ENCODE measurements at regions not wholly inside any gene's neighbourhood (a gene's known extent, or its start where the extent isn't known, plus 50 kb on each side); places are given as distances from the start of the nearest gene placed in this dataset.

GRCh38 chr3:79910337-79910736 is 142.5 kb upstream of the ROBO1 start:
- no peak for DNase-seq

DNA sequence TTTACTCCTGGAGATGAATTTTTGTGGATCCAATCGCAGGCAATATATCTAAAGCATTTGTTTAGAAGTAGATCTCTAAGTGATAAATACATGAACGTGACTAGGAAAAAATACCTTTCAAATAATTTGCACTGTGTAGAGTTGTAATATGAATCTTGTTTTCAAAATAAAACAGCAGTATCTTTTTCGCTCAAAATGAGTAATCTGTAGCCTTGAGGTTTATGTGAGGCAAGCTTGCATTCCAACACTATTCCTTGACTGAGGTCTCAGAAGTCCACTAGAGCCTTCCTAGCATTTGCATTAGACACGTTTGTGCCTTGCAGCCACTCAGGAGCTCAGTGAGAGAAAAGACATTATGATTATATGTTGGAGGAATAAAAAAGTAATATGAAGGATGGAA is 138.3 kb upstream of the ROBO1 start:
- DNase-seq: no peak

DNA sequence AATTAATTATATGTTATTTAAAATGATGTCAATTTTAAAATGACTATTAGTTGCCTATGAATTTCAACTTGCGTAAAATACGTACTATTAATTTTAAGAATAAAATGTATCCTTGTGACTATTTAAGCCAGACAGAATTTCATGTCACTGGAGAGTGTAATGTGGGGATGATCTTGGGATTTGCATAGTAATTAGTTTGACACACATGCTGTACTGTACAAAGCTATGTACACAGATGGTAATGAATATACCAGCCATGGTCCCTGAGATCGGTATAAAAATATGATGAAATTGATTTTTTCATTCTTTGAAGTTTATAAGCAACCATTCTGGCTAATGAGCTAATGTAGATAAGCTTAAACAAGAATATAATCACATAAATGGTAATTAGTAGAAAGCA is 134.4 kb upstream of the ROBO1 start:
- DNase-seq: peak; percentile 62 to 74

DNA sequence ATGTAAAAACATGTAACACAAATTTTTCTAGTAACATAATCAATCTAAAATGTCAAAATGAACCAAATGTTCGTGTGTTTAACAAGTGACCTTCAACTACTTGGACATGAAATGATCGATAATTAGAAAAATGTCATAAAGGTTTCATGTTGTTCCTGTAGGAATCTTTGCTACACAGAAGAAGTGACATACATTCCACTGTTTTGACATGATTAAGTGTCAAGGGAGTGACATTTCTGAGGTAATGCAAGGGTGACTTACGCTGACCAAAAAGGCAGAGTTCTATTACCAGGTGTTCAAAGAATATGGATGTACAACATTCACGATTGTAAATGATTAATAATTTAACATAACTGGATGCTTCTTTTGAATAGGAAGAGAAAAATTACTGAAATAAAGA is 131.1 kb upstream of the ROBO1 start:
- DNase-seq: no peak

DNA sequence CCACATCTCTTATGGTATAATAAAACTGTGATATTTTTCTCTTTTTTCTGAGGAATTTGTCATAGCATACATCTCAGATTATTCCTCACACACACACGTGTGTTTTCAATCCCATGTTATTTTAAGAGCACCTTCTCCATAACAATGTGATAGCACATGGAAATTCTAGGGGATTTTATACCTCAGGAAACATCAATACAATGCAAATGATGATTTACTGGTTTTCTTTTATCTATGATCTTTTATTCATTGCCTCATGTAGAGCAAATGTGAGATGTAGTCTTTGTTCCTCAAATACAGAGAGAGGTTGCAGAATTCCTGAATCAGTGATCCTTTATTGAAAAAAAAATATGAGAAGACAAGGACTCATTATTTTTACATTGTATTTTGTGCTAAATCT is 128.3 kb upstream of the ROBO1 start:
- no peak for DNase-seq

DNA sequence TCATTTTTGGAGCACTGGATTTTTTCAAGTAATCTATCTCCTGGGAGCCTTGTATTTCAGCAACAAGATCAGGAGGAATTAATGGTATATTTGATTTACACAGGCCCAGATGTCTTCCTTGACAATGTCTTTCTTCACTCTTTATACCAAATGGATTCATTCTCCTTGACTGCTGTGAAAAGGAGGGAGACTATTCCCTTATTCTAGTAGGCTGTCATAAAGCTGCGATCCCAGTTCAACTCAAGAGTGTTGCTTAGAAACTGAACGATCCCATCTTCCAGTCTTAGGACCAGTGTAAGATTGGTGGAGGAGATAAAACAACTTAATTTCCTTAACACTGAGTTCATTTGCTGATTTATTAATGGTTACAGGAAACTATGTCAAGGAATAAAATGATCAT is 119.4 kb upstream of the ROBO1 start:
- DNase-seq: no peak

DNA sequence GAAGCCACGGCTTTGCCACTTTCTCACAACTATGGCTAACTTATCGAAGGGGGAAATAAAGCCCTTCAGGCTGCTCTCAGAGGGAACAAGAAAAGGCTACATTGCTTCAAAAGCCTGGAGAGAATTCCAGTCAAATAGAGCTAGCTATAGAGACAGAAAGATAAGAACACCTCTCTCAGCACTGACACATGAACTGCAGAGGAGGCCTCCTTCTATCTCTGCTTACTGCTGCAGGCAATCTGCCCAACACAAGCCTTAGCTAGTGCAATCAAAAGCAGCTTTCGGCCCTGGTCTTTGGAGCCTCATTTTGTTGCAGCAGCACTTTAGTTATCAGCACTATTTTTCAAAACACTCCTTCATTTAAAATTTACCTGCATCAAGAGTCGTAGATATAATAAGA is 118.4 kb upstream of the ROBO1 start:
- DNase-seq: no peak

DNA sequence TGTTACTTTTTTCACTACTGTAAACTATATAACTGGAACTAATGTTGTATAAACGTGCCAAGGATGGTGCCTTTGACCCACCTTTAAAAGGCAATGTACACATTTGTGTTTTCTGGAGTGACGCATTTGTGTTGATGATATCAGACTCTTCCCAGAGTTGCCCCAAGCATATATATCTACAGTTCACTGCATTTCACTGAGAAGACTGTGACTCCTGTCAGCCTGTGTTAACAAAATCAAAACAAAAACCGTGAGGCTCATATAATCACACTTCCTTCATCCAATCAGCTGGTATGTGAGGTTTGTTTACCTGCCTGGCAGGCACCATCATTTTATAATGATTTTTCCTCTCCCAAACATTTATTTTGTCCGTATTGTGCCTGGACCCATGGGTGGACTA is 117.6 kb upstream of the ROBO1 start:
- DNase-seq: no peak

DNA sequence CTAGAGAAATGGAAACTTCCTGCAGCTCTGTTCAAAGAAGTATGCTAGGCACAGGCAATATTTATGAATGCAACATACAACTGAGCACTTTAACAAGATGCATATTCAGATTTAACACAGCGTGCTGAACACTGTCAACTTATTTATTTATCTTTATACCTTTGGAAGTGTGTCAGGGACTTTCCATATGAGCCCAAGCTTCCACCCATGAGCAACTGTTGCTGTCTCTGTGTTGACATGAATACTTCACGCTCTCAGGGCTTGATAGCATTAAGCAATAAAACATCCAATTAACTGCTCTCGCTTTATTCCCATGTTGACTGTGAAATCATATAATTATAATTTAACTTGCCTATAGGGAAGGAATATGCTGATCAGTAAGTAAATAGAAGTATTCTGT is 116.6 kb upstream of the ROBO1 start:
- no peak for DNase-seq

DNA sequence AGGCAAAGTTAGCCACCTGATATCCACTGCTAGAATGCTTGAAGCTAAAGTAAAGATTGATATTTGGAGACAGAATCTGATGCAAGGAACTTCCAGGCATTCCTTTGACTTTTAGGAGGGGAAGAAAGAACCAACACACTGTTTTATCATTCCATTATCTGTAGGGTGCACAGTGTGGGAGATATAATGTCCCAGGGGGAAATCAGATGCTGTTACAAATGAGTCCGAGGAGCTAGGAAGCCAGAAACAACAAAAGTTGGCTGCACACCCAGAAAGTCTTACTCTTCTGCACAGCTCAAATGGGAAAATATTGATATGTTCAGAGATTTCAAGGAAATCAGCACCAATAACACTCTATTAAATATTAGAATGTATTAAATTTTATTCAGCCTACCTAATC is 113.6 kb upstream of the ROBO1 start:
- no peak for DNase-seq

DNA sequence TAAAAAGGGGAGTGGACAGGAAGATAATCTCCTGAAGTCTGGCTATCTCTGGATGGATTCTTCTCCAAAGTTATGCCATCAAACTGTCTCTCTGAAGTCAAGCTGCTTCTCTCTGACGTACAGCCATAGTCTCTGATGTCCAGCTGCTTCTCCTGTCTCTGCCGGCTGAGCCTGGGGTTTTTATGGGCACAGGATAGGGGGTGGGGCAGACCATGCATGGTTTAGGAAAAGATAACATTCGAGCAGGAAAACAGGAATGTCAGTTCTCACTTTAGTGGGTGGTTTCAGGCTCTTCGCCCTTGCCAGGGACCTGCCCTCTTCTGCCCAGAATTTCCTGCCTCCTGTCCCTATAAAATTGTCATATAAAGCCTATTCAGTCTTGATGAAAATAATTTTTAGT is 110.9 kb upstream of the ROBO1 start:
- no peak for DNase-seq

DNA sequence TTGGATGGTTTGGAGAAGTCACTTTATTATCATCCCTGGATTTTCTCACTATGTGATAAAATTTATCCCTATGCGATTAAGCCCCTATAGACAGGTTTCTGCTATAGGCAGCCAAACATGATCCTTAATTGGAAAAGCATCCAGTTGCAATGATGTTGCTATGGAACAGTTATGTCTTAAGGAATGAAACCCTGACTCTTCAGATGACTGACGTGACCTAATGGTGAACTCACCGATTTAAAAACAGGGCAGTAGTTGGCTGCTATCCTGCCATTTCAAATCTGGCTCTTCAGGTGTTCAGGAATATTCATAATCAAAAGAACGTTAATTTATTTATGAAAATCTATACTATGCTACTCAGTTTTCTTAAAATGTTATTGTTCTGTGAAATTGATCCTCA is 106.8 kb upstream of the ROBO1 start:
- no peak for DNase-seq

DNA sequence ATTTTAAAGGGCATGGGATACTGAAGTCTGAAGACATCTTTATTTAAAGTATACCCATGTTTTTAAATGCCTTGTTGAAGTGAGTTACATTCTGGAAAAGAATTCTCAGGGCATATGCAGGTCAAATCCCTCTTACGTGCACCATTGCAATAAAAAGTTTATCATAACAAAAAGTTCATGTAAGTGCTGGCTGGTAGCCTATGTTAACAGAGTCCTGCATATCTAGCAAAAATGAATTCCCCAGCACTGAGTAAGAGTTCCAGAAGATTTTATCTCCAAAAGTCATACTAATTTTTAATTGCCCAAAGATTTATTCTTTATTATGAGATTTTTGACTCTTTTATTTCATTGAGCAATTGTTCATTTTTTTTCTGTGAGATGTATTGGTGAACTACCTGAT is 104.7 kb upstream of the ROBO1 start:
- DNase-seq: no peak

GRCh38 chr3:79871656-79872055 is 103.9 kb upstream of the ROBO1 start:
- no peak for DNase-seq

GRCh38 chr3:79870313-79870620 is 102.5 kb upstream of the ROBO1 start:
- DNase-seq: no peak

DNA sequence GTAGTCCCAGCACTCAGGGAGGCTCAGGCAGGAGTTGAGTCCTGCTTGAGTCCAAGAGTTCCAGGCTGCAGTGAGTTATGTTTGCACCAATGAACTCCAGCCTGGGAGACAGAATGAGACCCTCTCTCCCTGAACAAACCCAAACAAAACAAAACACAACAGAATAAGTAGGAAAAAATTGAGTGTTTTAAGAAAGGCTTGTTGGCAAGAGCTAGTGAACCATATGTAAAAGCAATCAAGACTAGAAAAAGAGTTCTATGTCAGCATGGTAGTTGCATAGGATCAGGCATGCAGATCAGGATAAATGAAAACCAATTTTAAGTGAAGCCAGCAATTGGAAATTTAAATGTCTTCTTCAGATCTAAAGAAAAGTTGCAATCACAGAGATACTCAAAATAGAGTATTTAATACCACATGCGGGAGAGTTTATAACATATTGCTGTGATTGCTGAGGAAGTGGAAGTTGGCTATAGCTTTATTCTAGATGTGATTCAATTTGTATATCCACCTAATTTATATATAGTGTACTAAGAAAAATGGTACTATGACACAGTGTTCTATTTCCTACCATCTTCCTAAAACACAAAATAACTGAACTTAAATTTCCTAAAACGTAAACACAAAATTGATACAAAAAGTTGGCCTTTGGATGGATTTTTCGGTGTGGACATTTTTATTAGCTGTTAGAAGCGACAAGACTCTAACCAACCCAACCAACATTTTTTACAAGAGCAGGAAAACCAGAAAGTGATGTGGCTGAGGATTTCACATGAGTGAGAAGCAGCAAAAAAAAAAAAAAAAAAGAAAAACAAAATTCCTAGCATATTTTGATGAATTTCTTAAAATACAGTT is 101.9 kb upstream of the ROBO1 start:
- DNase-seq: no peak

DNA sequence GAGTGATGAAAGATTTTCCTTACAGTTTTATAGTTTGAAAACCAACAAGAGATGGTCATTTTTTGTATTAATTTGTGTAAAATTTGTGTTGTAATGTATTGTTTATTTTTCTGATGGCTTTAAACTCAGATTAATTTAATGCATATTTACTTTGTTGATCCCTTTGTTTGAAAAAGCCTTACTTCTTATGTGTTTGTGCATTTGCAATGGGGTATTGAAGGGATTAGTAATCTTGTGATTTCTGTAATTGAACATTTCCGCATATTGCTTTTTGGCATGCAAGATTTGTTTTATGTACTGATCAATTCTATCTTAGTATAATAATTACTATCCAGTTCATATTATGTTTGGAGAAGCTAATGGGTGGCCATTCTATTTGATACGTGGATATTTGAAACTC is 98.4 kb upstream of the ROBO1 start:
- DNase-seq: no peak

DNA sequence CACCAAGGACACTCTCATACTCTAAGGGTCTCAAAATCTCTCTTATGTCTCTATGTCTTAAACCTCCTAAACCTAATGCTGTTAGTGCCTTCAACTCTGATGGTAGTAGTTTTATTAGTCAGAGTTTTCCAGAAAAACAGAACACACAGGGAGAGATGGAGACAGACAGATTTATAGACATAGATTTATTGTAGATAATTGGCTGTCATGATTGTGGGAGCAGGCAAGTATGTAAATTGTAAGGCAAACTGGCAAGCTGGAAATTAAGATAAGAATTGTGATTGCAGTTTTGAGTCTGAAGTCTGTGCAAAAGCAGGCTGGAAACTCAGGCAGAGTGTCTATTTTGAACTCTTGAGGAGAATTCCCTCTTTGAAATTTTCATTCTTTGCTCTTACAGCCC is 96.3 kb upstream of the ROBO1 start:
- DNase-seq: no peak

GRCh38 chr3:79848876-79849275 is 81.1 kb upstream of the ROBO1 start:
- no peak for DNase-seq

DNA sequence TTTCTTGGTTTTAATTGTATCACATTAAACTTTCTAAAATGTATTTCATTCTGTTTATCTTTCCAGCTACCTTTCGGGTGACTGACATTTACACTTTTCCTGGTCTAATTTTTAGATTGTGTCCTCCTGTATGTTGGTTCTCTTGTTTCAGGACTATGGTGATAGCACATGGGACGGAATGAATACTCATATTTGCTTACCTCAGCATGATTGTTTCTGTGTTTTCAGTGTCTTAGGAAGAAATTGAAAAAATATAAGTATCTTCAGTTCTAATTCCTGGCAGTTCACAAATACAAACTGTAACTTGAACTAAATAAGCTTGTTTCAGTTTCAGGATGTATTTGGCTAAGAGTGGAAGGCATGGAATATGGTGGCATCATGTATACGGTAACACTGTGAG is 80.1 kb upstream of the ROBO1 start:
- DNase-seq: no peak

DNA sequence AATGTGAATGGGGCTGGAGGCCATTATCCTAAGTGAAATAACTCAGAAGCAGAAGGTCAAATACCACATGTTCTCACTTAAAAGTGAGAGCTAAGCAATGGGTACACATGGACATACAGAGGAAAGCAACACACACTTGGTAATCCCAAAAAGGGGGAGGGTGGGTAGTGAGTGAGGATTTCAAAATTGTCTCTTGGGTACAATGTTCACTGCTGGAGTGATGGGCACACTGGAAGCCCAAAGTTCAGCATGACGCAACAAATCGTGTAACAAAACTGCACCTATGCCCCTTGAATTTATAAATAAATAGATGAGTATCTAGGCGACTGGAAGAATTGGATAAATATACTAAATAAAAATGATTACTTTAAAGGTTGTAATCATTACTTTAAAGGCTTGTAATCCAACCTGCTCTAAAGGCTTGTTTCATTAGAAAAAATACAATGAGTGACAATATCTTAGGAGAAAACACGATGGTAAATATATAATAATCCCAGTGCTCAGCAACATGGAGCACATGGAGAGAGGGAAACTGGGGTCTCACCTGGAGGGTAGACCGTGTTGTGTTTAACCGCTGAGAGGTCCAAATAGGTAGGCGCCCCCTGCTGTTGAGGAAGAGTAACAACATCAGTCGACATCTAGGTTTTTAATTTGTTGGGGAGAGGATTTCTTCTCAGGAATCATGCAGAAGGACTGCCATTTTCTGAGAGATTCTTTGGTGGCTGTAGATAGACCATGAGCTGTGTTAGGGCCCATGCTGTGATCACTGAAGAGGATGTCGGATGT is 78.5 kb upstream of the ROBO1 start:
- no peak for DNase-seq

- DNase-seq: no peak
Measured at GRCh38 chr3:79845546-79845945, 77.7 kb upstream of the ROBO1 start.

GRCh38 chr3:79844176-79844575 is 76.4 kb upstream of the ROBO1 start:
- no peak for DNase-seq

GRCh38 chr3:79843180-79843579 is 75.4 kb upstream of the ROBO1 start:
- no peak for DNase-seq

GRCh38 chr3:79835701-79836100 is 67.9 kb upstream of the ROBO1 start:
- DNase-seq: no peak

Data from NCI-H524 (cell line).